GM21717 (cell line): ENCODE measurements at regions not wholly inside any gene's neighbourhood (a gene's known extent, or its start where the extent isn't known, plus 50 kb on each side); places are given as distances from the start of the nearest gene placed in this dataset.
"Not testable (repeated sequence)": the region's sequence is repeated elsewhere in the genome, so short reads cannot be mapped to it uniquely, and the experiment has no call there.

Experiments
- ATAC-seq: cut with Tn5 transposase; IDR thresholded peaks from one replicate; pipeline ENCODE4 v1.9.1; 2021; ENCODE audit warnings: mild to moderate bottlenecking, moderate library complexity; ENCODE audit not compliant: unreplicated experiment

GRCh38 chr6:25150863-25151262 is 128.3 kb upstream of the CARMIL1 start:
- ATAC-seq: no peak

GRCh38 chr6:25153079-25153478 is 126.1 kb upstream of the CARMIL1 start:
- no peak for ATAC-seq

DNA sequence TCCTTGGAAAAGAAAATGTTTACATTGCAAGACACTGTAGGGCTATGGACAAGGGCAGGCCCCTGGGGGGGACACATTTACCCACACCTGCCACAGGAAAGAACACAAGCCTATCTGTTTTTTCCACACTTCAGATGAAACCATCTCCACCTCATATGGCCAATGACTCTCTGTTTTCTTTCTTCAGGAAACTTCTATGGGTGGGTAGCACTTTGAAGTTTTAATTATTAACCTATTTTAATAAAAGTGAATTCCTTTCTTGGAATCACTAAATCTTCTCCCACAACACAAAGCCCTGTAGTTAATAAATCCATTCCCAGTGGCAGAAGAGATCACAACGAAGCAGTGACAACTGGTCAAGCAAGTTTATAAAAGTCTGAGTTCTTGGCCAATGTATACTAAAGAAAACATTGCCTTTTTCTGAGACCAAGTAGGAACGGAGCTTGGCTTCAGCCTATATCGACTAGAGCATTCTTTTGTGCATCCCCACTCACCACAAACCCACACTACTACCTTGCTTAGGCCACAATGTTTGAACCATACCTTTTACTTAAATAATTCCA is 125.1 kb upstream of the CARMIL1 start:
- ATAC-seq: no peak

DNA sequence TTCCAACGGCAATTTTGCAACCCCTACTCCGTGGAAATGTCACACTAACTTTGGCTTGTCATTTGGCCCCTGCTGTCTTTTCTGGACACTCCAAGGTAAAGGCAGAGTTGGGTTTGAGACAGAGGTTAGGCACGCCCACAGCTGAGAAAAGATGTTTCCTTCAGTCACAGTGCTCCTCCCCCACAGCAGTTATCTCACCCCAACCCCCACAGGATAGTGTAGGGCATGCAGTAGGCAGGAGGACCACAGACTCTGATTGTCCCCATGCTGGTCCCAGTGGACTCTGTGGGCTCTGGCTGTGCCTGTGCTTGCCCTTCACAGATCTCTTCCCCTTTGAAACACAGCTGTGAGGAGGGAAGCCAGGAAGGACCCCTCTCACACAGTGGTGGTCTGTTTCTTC is 124.0 kb upstream of the CARMIL1 start:
- ATAC-seq: no peak

- no peak for ATAC-seq
Measured at GRCh38 chr6:25156123-25156522, 123.1 kb upstream of the CARMIL1 start.

- no peak for ATAC-seq
Measured at GRCh38 chr6:25157183-25157582, 122.0 kb upstream of the CARMIL1 start.

GRCh38 chr6:25157842-25158241 is 121.3 kb upstream of the CARMIL1 start:
- no peak for ATAC-seq

DNA sequence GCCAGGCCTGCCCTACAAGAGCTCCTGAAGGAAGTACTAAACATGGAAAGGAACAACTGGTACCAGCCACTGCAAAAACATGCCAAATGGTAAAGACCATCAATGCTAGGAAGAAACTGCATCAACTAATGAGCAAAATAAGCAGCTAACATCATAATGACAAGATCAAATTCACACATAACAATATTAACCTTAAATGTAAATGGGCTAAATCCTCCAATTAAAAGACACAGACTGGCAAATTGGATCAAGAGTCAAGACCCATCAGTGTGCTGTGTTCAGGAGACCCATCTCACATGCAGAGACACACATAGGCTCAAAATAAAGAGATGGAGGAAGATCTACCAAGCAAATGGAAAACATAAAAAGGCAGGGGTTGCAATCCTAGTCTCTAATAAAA is 119.0 kb upstream of the CARMIL1 start:
- ATAC-seq: not testable (repeated sequence)

DNA sequence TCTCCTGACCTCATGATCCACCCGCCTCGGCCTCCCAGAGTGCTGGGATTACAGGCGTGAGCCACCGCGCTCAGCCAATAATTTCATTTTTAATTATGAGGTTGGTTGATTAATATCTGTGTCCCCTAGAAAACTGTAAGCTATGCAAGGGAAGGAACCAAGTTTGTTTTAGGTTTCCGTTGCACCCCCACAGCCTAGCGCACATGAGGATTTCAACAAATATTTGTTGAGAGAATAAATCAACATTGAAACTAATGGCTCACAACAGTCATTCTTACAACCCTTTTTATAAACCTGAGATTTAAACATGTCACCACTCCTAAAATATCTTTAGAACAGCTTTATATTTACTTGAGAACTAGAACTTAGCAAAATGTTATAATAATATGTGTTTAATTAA is 114.0 kb upstream of the CARMIL1 start:
- no peak for ATAC-seq

DNA sequence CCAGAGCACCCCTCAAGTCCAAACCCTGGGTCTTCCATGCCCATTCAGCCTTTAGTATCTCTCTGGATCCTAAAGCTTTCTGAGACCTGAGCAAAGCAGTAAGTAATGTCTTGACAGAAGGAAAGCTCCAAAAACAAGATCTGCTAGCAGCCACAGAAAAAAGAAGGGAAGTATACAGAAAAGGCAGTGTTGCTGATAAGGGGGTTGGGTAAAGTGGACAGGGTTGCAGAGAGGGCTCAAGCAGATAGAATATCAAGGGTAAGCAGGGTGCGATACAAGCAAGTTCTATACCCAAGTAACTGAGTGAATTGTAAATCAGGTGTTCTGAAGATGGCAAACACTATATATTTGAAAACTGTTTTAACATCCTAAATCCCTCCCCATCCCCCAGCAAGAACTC is 113.4 kb upstream of the CARMIL1 start:
- no peak for ATAC-seq

GRCh38 chr6:25166955-25167748 is 112.0 kb upstream of the CARMIL1 start:
- no peak for ATAC-seq

DNA sequence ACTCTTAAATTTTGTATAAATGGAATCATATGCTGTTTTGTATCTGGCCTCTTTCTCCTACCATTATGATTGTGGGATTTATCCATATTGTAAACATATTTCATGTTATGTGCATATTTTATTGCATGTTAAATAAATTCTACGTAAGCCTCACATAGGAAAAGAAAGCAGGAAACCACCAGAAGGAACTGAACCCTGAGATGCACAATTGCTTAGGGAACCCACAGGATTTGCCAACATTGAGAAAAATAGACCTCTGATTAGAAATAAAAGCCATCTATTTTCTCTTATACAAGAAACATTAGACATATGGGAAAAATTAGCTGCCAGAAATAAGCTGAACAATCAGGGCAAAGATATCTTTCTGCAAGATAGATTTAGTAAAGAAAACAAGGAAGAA is 111.2 kb upstream of the CARMIL1 start:
- no peak for ATAC-seq

GRCh38 chr6:25168637-25169036 is 110.5 kb upstream of the CARMIL1 start:
- ATAC-seq: no peak

- ATAC-seq: no peak
Measured at GRCh38 chr6:25169553-25169952, 109.6 kb upstream of the CARMIL1 start.

GRCh38 chr6:25169961-25170360 is 109.2 kb upstream of the CARMIL1 start:
- ATAC-seq: no peak

DNA sequence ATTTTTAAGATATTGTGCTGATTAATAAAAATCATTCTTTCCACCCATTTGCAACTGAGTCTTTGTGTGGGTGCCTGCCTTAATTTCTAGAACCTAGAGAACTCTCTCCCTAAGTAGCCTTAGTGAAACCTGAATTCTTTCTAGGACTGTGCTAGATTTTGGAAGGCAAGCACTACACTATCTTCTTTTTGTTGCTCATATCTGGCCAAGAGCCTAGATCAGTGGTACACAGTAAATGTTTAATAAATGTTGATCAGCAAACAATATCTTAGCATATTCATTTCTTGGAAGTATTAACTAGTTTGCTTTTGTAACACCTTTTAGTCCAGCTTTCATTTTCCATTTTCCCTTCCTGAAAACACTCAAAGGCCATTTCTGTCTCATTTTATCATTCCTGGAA is 108.5 kb upstream of the CARMIL1 start:
- no peak for ATAC-seq

DNA sequence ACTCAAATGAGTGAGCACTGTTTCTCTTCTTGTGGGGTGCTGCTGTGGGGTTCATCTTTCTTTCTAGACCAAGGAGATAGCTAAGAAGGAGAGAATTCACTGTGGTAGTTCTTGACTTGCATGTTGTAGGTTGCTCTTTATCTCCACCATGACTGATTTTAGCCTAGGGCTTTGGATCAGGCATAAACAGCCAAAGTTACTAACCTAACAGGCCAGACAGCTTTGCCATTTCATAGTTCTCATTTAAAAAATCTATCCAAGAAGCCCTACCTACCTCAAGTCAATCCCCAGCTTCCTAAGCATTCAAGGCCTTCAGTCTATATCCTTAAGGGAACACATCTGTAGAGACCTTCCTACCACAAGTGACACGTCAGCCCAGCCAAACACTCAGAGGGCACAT is 107.9 kb upstream of the CARMIL1 start:
- ATAC-seq: no peak

DNA sequence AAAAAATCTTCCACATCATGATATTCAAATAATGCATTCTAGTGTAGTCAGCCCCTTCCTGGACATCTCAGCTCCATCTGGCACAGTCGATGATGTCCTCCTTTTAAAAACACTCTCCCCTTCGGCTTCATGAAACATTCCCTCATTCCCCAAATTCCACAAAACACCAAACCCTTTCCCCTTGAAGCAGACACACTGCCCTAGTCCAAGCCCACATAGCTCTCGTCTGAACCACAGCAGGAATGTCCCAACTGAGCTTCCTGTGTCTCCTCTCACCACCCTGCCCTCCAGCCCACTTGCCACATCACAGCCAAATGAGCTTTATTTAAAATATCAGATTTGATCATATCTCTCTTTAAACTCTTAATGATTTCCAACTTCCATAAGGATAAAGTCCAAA is 106.4 kb upstream of the CARMIL1 start:
- no peak for ATAC-seq

DNA sequence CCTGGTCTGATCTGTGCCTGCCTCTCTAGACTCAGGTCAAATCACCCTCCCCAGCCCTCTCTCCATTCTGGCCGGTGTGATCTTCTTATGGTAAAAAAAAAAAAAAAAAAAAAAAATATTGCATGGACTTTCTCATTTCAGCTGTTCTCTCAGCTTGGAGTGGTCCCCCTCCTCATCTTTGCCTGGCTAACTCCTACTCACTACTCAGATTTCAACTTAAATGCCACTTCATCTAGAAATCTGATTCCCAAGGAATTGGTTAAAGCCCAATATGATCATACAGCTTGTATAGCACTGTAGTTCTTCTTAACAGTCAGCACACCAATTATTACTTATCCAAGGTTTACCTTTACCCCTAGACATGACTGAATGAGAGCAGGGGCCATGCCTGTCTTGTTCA is 105.9 kb upstream of the CARMIL1 start:
- no peak for ATAC-seq

DNA sequence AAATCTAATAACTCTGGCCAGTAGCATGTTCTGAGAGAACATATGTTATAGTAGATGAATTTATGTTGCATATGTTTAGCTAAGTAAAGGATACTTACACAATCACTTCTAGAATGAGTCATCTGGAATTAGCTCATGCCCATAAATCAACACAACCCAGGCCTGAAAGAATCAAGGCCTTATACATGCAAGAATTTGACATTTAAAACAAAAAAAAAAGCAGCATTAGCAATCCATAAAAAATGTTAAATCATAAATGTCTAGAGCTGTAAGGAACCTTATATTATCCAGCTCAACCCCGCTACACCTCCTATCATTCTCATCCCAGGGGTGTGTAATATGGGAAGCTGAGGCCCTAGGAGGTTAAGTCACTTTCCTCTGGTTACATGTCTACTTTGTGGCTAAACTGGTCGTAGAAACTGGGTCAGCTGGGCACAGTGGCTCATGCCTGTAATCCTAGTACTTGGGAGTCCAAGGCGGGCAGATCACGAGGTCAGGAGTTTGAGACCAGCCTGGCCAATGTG is 105.2 kb upstream of the CARMIL1 start:
- no peak for ATAC-seq

DNA sequence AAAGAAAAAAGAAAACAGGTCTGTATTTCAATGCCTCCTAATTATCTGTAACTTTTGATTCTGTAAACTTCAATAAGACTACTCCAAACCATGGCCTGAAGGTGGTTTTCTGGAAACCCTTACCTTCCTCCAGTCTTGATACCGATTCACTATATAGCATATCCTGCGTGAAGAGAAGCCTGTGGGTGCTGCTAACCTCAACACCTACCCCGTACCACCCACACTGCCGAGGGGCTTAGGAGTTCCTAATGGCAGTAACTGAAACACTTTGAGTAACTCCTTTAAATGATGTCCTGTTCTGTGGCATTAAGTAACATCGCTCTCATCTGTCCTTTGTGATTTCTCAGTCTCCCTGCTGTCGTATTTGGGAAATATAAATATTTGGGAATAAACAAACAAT is 104.5 kb upstream of the CARMIL1 start:
- no peak for ATAC-seq

DNA sequence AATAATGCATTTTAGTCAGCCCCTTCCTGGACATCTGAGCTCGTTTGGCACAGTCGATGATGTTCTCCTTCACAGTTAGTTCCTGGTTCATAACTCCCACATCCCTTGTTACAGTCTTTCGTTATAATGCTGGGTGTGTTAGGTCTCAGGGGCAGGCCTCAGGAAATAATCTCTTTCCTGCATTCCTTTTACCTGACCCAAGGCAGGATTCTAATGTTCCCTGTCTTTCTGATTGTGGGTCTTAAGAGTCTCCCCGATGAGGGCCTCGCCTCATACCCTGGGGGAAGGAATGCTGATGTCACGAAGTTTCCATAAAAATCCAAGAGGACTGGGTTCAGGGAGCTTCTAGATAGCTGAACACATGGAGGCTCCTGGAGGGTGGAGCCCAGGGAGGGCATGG is 104.0 kb upstream of the CARMIL1 start:
- no peak for ATAC-seq

DNA sequence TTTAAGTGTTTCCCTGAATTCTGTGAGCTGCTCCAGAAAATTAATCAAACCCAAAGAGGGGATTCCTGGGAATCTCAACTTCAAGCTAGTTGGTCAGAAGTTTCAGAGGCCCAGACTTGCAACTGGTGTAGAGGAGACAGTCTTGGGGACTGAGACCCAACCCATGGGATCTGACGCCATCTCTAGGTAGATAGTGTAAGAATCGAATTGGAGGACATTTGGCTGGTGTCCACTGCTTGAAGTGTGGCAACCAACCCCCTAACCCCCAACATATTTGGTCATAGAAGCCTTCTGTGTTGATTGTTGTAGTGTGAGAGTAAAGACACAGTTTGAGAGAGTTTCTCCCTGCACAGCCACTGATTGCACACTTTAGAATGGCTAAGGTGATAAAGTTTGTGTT is 103.5 kb upstream of the CARMIL1 start:
- ATAC-seq: no peak
